GM19238 (cell line): ENCODE measurements at regions not wholly inside any gene's neighbourhood (a gene's known extent, or its start where the extent isn't known, plus 50 kb on each side); places are given as distances from the start of the nearest gene placed in this dataset.

Experiments used
- DNase-seq: peaks from one replicate; pipeline ENCODE4 v3.0.0; 2011; ENCODE audit warnings: low spot score; ENCODE audit not compliant: insufficient read length

DNA sequence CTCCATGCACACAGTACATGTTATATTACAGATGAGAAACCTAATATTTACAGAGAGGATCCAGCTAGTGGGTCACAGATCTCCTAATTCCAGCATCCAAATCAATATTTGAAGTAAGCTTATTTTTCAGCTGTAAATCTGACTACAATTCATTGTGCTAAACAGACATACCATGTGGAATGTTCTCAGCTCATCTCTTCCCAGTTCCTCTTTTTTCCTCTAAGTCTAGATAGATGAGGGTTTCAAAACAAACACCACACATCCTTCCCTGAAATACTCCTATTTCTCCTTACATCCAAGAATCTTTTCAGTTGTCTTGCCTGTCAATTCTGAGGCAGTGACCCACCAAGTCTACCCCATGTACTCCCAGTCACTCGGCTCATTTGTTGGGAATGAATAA, 200.7 kb upstream of the PIK3C3 start:
- DNase-seq: no peak

- DNase-seq: no peak
Measured at GRCh38 chr18:41753826-41754225, 201.2 kb upstream of the PIK3C3 start.

GRCh38 chr18:41752826-41753225, 202.2 kb upstream of the PIK3C3 start:
- DNase-seq: no peak

DNA sequence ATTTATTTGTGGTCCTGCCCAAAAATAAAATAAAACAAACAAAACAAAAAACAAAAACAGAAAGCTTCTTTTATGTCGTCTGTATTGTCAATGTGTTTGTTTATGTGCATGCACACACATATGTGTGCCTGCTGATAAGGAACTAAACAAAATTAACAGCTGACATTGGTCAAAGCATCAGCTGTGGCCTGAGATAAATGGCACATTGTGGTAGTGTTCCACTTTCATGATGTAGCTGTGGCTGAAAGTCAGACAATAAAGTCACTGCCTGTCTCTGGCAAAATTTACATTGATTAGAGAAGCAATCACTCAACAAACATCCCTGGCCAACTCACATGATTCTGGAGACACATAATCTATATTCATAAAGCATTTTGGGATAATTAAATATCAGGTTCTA, 203.4 kb upstream of the PIK3C3 start:
- DNase-seq: no peak

GRCh38 chr18:41751161-41751560, 203.9 kb upstream of the PIK3C3 start:
- no peak for DNase-seq

DNA sequence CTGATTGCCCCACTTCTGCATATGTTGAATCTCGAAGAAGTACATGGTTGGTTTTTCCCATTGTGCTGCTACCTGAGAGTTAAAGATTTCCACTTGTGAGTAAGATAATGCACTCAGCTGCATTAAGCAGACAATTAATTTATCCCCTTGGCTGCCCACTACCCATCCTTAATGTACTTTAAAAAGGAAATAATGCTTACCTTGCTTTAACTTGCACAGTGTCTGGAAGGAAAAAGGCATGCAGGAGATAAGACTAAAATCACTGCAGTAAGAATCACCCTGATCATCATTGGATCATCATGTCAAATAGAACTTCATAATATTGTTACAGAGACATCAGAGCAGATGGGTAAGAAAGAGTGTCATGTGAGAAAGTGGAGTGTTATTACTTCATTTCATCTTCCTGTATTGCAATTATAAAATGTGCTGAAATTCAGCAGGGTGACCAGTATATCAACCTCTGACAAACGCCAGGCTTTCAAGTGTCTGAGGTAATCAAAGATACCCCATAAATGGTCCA, 207.3 kb upstream of the PIK3C3 start:
- no peak for DNase-seq

DNA sequence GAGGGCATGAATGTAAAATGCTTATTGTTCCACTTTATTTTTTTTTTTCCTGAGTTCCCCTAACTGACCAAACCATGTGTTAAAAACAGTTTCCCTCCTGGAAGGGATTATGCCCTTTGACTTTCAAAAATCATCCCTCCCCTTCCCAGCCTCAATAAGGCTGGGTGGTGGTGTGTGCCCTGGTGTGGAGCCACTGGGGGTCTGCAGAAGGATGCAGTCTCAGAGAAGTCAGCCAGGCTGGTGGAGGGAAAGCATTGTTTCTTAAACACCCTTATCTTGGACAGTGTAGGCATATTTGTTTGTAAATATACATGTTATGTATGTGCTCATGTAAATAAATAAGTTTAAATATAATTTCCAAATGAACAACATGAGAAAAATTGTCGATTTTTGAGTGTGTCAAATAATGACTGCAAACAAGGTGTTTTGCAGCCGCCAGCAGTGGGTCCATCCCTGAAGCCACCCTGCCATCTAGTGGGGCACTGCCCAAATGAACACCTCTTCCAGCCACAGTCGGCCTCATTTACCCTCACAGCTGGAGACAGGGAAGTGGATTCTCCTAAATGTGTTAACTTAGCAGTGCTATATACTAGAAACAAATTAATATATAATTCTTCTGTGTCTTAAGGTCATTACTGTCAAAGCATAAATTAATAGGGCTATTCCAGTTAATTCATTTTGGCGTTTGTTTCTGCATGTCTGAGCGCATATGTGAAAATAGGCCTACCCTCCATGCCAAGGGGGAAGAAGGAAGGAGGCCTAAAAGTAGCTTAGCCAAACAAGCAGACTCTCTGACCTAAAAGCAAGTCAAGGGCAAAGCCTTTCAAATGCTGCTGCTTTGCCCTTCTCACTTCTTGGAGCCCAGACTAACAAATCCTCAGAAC, 209.6 kb upstream of the PIK3C3 start:
- no peak for DNase-seq

GRCh38 chr18:41744421-41745030, 210.5 kb upstream of the PIK3C3 start:
- DNase-seq: no peak

GRCh38 chr18:41737218-41737617, 217.8 kb upstream of the PIK3C3 start:
- no peak for DNase-seq

DNA sequence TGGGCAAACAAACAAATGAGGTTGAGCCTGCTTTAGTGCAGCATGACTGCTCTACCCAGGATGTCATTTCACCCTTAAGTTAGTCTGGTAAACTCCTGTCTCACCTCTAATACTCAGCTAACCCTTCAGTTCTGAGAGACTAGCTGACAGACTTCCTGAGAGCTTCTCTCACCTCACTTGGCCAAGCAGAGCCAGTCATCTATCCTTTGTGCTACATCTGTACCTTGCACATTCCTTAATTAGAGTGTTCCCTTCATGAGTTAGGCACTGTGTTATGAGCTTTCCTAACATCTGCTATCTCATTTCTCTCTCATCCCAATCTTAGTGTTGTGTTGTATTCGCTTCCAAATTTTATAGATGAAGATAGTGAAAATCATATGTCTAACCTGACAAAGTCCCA, 220.1 kb upstream of the PIK3C3 start:
- no peak for DNase-seq

DNA sequence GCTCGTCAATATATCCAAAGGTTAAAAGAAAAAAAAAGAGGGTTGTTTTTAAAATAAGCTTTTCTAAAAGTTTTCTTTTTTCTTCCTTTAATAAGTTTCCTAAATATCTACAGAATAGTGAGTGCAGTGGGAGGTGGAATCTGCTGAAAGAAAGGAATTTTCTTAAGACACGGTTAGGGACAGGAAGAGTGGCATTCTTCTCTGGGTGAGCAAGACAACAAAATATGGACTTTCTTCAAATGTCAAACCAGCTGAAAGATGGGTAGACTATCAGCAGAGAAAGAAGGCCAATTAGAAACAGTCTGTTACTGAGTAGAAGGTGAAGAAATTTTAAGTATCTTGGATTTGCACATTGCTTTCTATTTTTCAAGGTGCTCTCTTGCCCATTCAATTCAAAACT, 222.7 kb upstream of the PIK3C3 start:
- no peak for DNase-seq

GRCh38 chr18:41731884-41732283, 223.2 kb upstream of the PIK3C3 start:
- DNase-seq: no peak

GRCh38 chr18:41724195-41724594, 230.8 kb upstream of the PIK3C3 start:
- no peak for DNase-seq

DNA sequence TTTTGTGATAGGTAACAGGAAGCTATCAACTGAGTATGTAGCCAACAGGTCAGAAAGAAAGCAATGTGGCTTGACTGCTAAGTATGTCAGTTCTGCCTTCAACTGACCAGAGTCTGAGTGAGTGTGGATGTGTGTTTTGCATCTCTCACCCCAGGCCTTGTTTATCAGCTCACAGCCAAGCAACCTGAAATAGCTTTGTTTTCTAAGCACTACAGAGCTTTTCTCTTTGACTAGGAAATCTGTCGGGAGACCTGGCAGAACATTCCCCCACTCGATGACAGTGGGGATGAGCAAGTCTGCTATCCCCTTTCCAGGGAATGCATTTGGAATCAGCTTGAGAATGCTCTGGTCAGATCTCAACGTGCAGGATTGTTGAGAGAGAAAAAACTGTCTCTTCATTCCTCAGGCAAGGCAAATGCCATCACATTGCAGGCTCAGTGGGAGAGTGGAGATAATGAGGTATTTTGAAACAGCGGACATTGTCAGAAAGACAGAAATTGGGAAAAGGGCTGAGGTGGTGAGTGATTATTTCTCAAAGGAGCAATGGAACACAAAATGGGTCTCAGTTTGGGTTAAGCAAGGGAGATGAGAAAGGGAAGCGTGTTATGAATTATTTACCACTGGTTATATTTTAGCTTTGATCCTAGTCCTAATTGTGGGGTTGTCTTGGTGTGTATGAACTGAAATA, 233.8 kb upstream of the PIK3C3 start:
- no peak for DNase-seq

DNA sequence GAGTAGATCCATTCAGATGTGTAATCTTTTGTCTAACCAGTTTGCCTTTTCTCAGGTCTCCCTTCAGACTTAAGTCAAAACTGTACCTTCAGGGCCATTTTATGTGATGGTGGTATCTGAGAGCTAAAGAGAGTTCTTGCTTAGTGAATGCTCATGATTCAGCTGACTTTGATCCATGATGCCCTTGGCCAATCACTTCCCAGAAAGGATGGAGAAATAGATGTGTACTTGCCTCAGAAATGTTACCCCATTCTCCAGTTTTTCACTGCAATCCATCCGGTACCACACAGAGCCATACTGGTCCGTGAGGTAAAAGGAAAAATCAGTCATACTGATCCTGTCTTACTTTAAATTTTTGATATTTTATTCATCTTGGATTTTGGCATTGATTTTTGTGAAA, 234.8 kb upstream of the PIK3C3 start:
- DNase-seq: no peak

DNA sequence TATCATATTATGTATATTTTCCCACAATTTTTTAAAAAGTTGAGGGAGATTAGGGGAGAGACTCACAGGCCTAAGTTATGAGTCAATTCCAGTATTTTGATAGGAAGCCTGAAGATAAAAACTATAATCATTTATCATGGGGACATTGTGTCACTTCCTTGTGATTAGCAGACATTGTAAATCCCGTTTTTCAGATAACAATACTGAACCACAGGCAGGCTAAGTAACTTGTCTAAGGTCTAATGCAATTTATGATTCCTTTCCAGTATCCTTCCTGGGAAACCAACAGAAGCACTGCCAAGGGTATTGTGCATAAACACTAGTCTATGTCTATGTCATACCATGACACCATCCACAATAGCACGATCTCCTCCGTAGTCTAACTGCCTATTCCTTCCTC, 235.2 kb upstream of the PIK3C3 start:
- DNase-seq: no peak

- DNase-seq: no peak
Measured at GRCh38 chr18:41714872-41715271, 240.2 kb upstream of the PIK3C3 start.

DNA sequence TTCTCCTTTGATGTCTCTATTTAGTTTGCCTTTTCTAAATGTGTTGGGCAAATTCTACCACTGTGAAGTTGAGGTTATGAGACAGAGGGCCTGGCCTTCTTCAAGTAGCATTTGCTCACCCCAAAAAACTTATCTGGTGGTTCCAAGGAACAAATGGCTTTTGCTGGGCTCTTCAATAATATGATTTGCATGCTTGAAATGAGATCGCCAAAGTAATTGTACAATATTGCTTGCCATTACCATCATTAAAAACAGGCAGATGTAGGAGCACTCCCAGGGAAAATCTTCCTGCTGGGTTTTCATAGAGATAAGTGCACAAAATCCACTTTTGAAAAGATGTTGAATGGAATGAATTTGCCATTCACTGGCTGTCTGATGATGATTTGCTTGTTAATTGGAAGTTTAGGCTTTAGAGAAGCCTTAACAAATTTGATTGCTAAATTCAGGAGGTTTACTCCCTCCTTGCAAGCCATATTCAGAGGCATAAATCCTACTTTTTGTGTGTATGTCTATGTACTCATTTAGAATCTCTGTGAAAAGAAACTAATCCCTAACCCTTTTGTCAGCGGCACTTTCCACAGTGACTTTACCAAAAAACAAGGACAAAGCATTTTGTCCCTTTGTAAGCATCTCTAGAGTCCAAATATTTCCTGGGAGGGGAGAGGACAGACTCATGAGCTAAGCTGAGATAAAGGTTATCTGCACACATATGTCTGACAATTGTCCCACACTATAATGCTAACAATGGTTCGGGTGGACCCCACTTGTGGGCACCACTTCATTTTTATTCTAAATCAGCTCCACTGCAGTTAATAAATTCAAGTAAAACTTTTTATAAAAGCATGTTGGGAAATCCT, 240.8 kb upstream of the PIK3C3 start:
- no peak for DNase-seq

GRCh38 chr18:41706301-41706700, 248.7 kb upstream of the PIK3C3 start:
- DNase-seq: no peak

DNA sequence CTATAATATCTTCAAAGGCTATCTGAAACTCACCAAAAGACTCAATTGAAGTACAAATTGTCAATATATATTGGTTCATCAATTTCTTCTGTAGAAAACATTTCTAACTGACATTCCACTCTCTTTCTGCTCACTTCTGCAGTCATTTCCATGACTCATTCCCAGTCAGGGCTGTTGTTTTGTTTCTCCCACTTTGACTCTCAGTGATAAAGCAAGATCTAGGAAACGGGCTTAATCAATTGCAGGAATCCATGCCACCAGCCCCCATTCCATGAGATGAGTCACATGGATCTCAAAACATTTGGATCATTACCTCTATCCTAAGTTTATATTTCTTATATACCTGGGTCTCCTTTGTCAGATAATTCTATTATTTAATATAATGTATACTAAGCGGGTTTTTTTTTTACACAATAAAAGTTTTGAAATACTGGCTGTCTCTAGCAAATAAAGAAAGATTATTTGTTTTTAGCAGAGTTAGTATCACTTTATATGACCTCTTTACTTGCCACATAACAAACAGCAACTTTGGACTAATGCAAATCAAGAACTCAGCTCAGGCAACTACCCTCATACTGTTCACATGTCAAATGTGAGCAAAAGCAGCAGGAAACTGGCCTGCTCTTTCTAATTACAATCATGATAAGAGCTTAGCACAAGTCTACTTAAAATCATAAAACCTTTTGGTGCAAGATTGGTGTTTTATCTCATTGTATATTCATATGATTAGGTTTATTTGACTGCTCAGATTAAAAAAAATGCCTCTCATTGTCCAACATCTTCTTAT, 251.1 kb upstream of the PIK3C3 start:
- DNase-seq: no peak

- no peak for DNase-seq
Measured at GRCh38 chr18:41700416-41700815, 254.6 kb upstream of the PIK3C3 start.
